HG02763 (cell line): ENCODE measurements at regions not wholly inside any gene's neighbourhood (a gene's known extent, or its start where the extent isn't known, plus 50 kb on each side); places are given as distances from the start of the nearest gene placed in this dataset.

Experiments used
- ATAC-seq: cut with Tn5 transposase; IDR thresholded peaks from one replicate; pipeline ENCODE4 v1.9.1; 2021; ENCODE audit warnings: mild to moderate bottlenecking, moderate library complexity; ENCODE audit not compliant: unreplicated experiment

- ATAC-seq = no peak
Measured at GRCh38 chr2:203812294-203813221, 55.0 kb upstream of the CTLA4 start.

- ATAC-seq = no peak
Measured at GRCh38 chr2:203813684-203814083, 53.9 kb upstream of the CTLA4 start.

DNA sequence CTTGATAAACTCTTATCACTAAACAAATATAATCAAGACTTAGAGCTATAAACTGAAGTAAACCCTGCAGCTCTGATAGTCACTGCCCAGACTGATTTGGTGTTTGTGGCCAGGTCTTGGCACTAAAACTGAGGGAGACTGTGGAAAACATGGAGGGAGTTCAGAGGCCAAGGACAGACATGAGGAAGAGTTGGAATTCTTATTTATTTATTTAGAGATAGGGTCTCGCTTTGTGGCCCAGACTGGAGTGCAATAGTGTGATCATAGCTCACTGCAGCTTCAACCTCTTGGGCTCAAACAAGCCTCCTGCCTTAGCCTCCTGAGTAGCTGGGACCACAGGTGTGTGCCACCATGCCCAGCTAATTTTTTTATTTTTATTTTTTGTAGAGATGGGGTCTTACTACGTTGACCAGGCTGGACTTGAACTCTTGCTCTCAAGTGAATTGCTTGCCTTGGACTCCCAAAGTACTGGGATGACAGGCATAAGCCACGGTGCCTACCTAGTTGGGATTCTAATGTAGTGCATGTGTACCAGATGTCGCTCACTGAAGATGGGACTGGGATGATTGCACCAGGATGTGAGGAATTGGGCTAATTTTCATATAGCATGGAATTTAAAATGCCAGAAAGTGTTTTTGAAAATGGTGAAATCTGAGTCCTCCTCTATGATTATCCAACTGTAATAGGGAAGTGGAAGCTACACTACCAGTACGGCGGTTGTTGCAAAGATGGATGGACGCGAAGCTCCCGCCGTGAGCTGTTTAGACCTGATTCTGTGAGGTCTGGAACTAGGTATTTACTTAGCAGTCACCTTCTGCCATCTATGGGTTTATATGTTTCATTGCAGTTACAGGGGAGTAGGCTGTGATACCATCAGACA lies 52.7 kb upstream of the CTLA4 start:
- no peak for ATAC-seq

GRCh38 chr2:203815541-203815898 lies 52.1 kb upstream of the CTLA4 start:
- ATAC-seq = no peak

DNA sequence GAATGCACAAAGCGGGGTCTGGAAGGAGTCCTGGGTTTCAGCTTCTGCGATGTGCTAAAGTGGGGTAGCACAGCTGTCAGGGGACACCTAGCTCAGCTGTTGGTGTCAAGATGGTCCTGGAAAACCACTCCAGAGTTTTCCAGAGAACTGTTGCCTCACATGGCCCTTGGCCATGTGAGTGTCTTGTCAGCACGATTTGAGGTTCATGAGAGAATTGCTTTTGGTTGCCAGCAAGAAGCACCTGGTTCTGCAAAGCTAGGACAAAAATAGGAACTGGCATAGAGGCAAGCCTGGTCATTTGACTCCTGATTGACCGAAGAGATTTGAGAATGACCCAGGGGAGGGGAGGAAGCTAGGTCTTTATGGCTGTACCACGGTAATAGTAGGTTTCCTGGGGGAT lies 50.4 kb upstream of the CTLA4 start:
- no peak for ATAC-seq
